ENCODE measurements at regions not wholly inside any gene's neighbourhood (a gene's known extent, or its start where the extent isn't known, plus 50 kb on each side); places are given as distances from the start of the nearest gene placed in this dataset.
"Not testable (repeated sequence)": the region's sequence is repeated elsewhere in the genome, so short reads cannot be mapped to it uniquely, and the experiment has no call there.

DNA sequence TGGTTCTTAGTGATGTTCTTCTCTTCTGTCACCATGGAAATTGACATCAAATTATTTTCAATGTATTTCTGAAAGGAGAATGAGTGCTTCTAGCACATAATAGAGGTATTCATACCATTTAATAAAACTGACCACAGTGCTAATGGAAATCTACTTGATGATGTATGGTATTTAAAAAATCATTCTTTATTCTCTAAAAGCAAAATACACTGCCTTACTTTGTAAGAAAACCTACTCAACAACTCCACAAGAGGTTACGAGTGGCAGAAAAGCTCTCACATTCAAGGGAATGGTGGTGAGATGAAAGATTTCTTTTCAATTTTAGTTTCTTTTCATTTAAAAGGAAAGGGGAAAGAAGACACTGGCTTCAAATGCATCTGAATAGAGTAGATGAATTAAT is 382.3 kb upstream of the CHST9 start:
- Mint-ChIP-seq H3K4me3 (no peak overlapping the region), H3K9me3 (peaks cover 17% of the 10 kb centered on the region), H3K27ac (no peak overlapping the region), H3K36me3 (no peaks in the 10 kb centered on the region), H3K27me3 (no peaks in the 10 kb centered on the region), H3K4me1 (ENCODE audit: low read depth in 2 of 2) (no peaks in the 10 kb centered on the region)
- ATAC-seq: no peak
- no peak for DNase-seq (ENCODE audit: low spot score)

DNA sequence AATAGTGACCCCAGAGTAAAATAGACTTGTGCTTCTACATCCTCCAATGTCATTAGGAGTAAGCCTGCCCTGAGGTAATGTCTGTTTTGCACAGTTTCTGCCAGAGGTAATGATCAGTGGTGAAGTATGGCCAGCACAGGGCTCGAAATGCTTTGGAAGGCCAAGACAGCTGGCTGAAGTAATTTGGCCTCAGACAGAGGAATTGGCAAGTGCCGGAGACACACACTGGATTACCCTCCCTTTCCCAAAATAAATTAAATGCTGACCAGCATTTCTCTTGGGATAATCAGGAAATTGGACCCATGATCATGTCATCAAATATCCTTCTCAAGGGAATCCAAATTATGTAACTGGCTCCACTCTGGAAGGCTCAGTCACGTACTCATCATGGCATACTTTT is 379.0 kb upstream of the CHST9 start:
- H3K4me1 Mint-ChIP-seq (ENCODE audit: low read depth in 2 of 2): no peaks in the 10 kb centered on the region
- no peak overlapping the region for H3K4me3 Mint-ChIP-seq
- ATAC-seq: no peak
- DNase-seq (ENCODE audit: low spot score): no peak
- peaks cover 18% of the 10 kb centered on the region for H3K9me3 Mint-ChIP-seq
- H3K27me3 Mint-ChIP-seq: no peaks in the 10 kb centered on the region
- H3K36me3 Mint-ChIP-seq: no peaks in the 10 kb centered on the region
- no peak overlapping the region for H3K27ac Mint-ChIP-seq

DNA sequence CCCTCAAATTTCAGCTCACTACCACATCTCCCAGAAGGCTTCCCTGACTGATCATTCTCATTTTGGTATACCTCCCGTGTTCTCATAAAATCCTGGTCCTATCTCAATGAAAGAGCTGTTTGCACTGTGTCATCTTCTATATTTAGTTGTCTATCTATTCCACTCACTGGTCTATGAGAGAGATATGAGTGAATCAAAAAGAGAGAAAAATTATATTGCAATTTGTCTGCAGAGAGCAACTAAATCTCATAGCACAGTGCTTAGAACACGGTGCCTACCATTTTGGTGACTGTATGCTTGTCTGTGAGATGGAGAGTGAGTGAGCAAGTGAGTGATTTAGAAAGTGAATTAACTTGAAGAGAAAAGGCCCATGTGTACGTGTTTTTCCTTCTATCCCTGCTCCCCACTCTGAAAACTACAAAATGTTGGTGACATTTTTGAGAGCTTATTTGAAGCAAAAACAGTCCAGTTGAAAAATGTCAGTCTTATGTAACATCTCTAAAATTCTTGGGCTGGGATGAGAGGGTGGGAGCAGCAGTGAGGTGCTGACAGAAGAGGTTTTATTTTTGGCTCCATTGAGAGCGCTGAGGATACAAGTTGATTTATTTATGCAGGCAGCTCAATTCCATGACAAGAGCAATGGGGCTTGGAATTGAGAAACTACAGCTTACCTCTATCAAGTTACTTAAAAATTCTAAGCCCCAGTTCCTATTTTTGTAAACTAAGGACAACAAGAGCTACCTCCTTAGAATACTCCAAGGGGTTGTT is 373.5 kb upstream of the CHST9 start:
- Mint-ChIP-seq H3K27me3 (no peaks in the 10 kb centered on the region), H3K27ac (no peak overlapping the region), H3K4me3 (no peak overlapping the region), H3K9me3 (peaks cover 30% of the 10 kb centered on the region), H3K36me3 (no peaks in the 10 kb centered on the region), H3K4me1 (ENCODE audit: low read depth in 2 of 2) (no peaks in the 10 kb centered on the region)
- ATAC-seq (no peak), DNase-seq (ENCODE audit: low spot score) (no peak)

DNA sequence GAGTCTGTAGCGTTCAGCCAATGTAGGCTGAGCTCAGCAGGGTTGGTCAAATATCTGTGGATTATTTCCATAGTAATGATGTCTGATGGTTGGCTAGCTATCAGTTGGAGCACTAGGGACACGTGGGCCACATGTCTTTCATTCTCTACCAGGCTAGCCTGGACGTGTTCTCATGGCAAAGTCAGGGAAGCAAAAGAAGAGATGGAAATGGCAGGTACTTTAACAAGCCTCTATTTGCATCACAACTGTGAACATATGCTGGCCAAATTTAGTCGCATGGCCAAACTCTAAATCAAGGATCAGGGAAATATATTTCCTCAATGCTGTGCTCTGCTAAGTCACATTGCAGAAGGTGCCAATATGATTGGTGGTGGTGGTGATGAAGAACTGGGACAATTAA is 371.6 kb upstream of the CHST9 start:
- H3K4me3 Mint-ChIP-seq: no peak overlapping the region
- H3K4me1 Mint-ChIP-seq (ENCODE audit: low read depth in 2 of 2): no peaks in the 10 kb centered on the region
- H3K9me3 Mint-ChIP-seq: peaks cover 25% of the 10 kb centered on the region
- no peaks in the 10 kb centered on the region for H3K27me3 Mint-ChIP-seq
- no peak for DNase-seq (ENCODE audit: low spot score)
- no peak for ATAC-seq
- H3K36me3 Mint-ChIP-seq: no peaks in the 10 kb centered on the region
- H3K27ac Mint-ChIP-seq: no peak overlapping the region

DNA sequence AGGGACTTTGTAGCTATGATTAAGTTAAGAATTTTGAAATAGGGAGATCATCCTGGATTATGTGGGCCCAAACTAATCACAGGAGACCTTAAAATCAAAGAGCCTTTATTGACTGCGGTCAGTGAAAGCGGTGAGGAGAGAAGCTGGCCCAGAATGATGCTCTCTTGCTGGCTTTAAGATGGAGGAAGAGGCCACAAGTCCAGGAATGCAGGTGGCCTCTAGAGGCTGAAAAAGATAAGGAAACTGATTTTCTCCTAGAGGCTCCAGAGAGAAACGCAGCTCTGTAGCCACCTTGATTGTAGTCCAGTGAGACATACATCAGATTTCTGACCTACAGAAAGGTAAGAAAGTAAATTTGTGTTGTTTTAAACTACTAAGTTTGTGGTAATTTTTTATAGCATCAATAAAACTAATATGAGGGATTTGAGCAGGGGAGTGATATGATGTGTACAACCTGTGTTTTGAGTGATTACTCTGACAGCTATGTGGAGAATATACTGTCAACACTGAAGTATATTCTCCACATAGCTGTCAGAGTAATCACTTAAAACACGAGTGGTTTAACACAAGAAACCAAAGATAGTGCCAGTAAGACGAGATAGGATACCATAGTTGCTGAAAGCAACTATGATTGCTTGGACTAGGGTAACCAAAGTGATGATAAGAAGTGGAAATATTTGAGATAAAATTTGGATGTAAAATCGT is 364.4 kb upstream of the CHST9 start:
- no peak overlapping the region for H3K27ac Mint-ChIP-seq
- H3K36me3 Mint-ChIP-seq: no peaks in the 10 kb centered on the region
- H3K4me3 Mint-ChIP-seq: no peak overlapping the region
- no peaks in the 10 kb centered on the region for H3K27me3 Mint-ChIP-seq
- DNase-seq (ENCODE audit: low spot score) (no peak), ATAC-seq (no peak)
- peaks cover 16% of the 10 kb centered on the region for H3K9me3 Mint-ChIP-seq
- no peaks in the 10 kb centered on the region for H3K4me1 Mint-ChIP-seq (ENCODE audit: low read depth in 2 of 2)

DNA sequence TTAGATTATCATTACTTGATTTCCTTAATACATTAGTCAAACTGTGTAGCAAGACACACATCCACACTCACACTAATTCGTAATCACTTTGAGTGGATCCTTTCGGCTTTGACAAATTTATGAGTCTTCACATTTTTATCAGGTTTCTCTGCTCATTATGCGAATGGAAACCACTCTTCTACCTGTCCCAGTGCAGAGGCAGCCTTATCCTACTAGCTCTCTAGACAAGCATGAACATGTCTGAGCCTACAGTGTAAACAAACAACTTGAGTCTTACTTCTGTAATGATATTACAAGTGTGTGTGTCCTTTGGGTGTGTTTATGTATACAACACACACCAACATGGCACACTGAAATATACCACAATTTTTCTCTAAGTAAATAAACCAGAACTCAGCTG is 361.9 kb upstream of the CHST9 start:
- peaks cover 13% of the 10 kb centered on the region for H3K9me3 Mint-ChIP-seq
- no peak for ATAC-seq
- no peaks in the 10 kb centered on the region for H3K4me1 Mint-ChIP-seq (ENCODE audit: low read depth in 2 of 2)
- no peaks in the 10 kb centered on the region for H3K27me3 Mint-ChIP-seq
- DNase-seq (ENCODE audit: low spot score): no peak
- no peak overlapping the region for H3K27ac Mint-ChIP-seq
- H3K4me3 Mint-ChIP-seq: no peak overlapping the region
- H3K36me3 Mint-ChIP-seq: no peaks in the 10 kb centered on the region

DNA sequence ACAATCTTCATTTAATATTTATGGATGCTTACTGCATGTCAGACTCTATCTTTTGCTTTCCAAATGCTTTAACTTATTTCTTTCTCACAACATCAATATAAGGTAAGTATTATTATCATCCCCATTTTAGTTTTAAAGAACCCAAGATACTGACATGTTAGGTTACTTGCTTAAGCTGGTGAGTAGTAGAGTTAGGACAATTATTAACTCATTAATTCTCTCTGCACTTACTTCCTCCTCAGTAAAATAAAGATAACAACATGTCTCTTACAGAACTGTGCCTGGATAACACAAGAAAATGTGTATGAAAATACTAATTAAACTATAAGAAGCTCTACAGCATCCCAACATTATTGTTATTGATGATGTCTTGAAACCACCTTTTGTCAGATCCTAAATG is 359.1 kb upstream of the CHST9 start:
- no peaks in the 10 kb centered on the region for H3K27me3 Mint-ChIP-seq

DNA sequence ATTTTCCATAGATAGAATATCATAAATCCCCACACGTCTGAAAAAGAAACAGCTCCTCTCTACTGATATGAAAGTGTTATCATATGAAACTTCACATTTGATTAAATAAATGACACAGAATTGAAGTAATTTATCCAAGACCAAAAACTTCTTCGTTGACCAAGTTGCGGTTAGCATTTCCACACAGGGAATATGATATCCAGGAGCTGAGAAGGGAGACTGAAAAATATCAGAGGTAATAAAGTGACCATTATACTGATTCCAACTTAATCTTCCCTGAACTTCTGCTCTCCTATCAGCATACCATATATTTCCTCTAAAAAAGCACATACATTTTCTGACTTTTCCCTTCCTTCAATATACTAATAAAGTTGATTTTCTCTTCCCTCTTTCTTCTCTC is 356.2 kb upstream of the CHST9 start:
- H3K4me1 Mint-ChIP-seq (ENCODE audit: low read depth in 2 of 2): no peaks in the 10 kb centered on the region
- no peak overlapping the region for H3K4me3 Mint-ChIP-seq
- H3K9me3 Mint-ChIP-seq: peaks cover 17% of the 10 kb centered on the region
- H3K27ac Mint-ChIP-seq: no peak overlapping the region
- H3K36me3 Mint-ChIP-seq: no peaks in the 10 kb centered on the region
- ATAC-seq (no peak), DNase-seq (ENCODE audit: low spot score) (no peak)
- no peaks in the 10 kb centered on the region for H3K27me3 Mint-ChIP-seq

More for the DNA sequence above, 359.1 kb upstream of the CHST9 start:
- no peak overlapping the region for H3K27ac Mint-ChIP-seq
- no peak overlapping the region for H3K4me3 Mint-ChIP-seq
- H3K36me3 Mint-ChIP-seq: no peaks in the 10 kb centered on the region
- DNase-seq (ENCODE audit: low spot score) (no peak), ATAC-seq (no peak)
- no peaks in the 10 kb centered on the region for H3K4me1 Mint-ChIP-seq (ENCODE audit: low read depth in 2 of 2)
- H3K9me3 Mint-ChIP-seq: peaks cover 12% of the 10 kb centered on the region

DNA sequence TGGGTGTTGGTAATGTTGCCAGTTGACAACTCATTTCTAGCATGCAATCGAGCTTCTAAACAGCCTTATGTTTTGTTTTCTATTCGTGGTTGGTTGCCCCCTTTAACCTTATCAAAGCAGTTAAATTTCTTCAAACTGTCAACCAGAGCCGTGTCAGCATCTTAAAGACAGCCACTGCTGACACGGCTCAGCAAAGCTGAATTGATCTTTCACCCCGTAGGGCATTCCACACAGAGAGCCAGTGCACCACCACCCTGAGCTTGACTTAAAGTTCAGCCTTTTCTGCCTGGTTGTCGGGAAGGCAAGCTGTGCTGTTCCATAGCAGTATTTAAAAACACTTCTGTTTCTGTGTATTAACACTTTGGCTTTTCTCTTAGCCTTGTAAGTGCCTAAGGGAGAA is 355.0 kb upstream of the CHST9 start:
- DNase-seq (ENCODE audit: low spot score): no peak
- H3K36me3 Mint-ChIP-seq: no peaks in the 10 kb centered on the region
- peaks cover 17% of the 10 kb centered on the region for H3K9me3 Mint-ChIP-seq
- ATAC-seq: no peak
- no peaks in the 10 kb centered on the region for H3K27me3 Mint-ChIP-seq
- no peak overlapping the region for H3K27ac Mint-ChIP-seq
- no peak overlapping the region for H3K4me3 Mint-ChIP-seq
- no peaks in the 10 kb centered on the region for H3K4me1 Mint-ChIP-seq (ENCODE audit: low read depth in 2 of 2)

DNA sequence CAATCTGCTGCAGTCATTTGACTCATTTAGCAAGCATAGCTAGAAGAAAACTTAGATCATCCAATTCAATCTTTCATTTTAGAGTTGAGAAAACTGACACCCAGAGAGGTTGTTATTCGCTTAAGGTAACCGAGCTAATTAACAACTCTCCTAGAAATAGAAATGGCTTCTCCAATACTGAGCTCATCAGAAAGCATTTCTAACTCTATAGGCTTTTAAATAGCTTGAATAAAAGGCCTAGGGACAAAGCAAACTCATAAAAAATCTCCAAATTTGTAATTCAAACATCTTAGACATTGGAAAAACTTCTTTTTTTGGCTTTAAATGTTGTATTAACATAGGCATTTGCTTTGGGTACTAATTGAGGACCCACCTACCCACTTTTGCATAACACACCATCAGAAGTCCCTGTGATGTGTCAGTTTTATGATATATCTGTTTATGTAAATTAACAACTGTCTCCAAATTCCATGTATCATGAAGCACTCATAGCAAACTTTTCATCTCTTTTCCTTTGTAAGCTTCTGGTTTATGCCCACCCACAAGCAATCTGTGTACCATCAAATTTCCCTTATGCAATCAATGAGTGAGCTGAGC is 343.9 kb upstream of the CHST9 start:
- no peak for ATAC-seq
- Mint-ChIP-seq H3K9me3 (peaks cover 3% of the 10 kb centered on the region), H3K27me3 (no peaks in the 10 kb centered on the region), H3K36me3 (no peaks in the 10 kb centered on the region), H3K4me1 (ENCODE audit: low read depth in 2 of 2) (no peaks in the 10 kb centered on the region), H3K4me3 (no peak overlapping the region), H3K27ac (no peak overlapping the region)
- no peak for DNase-seq (ENCODE audit: low spot score)

DNA sequence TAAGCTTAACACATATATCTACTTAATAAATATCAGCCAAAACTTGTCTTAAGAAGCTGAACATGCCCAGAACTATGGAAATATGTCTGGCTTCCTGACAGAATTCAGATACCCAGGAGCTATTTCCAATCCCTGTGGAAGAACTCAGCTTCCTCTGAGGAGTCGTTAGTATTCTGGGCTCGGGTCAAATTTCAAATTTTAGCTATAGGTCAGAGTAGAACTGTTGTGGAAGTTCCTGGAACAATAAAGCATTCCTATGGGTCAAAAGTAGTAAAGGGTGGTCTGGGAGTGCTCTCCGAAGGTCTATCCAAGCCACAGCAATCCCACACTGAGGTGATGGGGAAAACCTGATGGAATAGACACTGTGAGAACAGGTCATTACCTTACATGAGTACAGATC is 342.7 kb upstream of the CHST9 start:
- no peaks in the 10 kb centered on the region for H3K36me3 Mint-ChIP-seq
- ATAC-seq: no peak
- no peak overlapping the region for H3K27ac Mint-ChIP-seq
- no peak overlapping the region for H3K4me3 Mint-ChIP-seq
- peaks cover 3% of the 10 kb centered on the region for H3K9me3 Mint-ChIP-seq
- DNase-seq (ENCODE audit: low spot score): no peak
- no peaks in the 10 kb centered on the region for H3K27me3 Mint-ChIP-seq
- no peaks in the 10 kb centered on the region for H3K4me1 Mint-ChIP-seq (ENCODE audit: low read depth in 2 of 2)

DNA sequence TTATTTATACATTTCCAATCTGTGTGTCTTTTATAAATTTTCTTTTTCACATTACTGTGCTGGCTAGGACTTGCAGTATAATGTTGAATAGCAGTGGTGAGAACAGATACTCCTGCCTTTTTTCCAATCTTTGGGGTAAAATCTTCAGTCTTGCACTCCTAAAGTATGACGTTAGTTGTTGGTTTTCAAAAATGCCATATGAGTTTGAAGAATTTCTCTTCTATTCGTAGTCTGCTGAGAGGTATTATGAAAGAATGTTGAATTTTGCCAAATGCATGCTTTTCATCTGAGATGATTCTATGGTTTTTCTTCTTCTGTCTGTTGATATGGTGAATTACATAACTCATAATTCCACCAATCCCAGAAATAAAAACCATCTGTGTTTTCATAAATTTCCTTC is 335.3 kb upstream of the CHST9 start:
- no peak overlapping the region for H3K27ac Mint-ChIP-seq
- no peaks in the 10 kb centered on the region for H3K4me1 Mint-ChIP-seq (ENCODE audit: low read depth in 2 of 2)
- H3K9me3 Mint-ChIP-seq: peaks cover 5% of the 10 kb centered on the region
- no peaks in the 10 kb centered on the region for H3K27me3 Mint-ChIP-seq
- DNase-seq (ENCODE audit: low spot score) (no peak), ATAC-seq (no peak)
- H3K36me3 Mint-ChIP-seq: no peaks in the 10 kb centered on the region
- no peak overlapping the region for H3K4me3 Mint-ChIP-seq

DNA sequence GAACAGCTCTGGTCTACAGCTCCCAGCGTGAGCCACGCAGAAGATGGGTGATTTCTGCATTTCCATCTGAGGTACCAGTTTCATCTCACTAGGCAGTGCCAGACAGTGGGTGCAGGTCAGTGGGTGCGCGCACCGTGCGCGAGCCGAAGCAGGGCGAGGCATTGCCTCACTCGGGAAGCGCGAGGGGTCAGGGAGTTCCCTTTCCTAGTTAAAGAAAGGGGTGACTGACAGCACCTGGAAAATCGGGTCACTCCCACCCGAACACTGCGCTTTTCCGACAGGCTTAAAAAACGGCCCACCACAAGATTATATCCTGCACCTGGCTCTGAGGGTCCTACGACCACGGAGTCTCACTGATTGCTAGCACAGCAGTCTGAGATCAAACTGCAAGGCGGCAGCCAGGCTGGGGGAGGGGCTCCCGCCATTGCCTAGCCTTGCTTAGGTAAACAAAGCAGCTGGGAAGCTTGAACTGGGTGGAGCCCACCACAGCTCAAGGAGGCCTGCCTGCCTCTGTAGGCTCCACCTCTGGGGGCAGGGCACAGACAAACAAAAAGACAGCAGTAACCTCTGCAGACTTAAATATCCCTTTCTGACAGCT is 325.0 kb upstream of the CHST9 start:
- H3K4me3 Mint-ChIP-seq; DNase-seq (ENCODE audit: low spot score); ATAC-seq; H3K27ac Mint-ChIP-seq; H3K27me3 Mint-ChIP-seq; H3K4me1 Mint-ChIP-seq (ENCODE audit: low read depth in 2 of 2); H3K36me3 Mint-ChIP-seq: not testable (repeated sequence)
- H3K9me3 Mint-ChIP-seq: peaks cover 12% of the 10 kb centered on the region

DNA sequence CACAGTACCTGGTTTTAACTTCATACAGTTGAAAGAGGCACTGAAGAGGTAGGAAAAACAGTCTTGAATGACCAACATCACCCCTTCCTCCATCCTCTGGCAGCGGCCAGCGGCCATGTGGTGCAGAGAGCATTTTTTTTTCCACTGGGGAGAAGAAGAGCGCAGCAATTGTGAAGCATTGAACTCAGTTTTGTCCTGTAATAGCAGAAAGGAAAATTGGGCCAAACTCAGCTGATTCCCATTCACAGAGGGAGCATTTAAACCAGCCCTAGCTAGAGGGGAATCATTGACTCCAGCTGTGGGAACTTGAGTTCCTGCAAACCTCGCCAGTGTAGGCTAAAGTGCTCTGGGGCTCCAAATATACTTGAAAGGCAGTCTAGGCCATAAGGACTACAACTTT is 316.6 kb upstream of the CHST9 start:
- no peak for DNase-seq (ENCODE audit: low spot score)
- Mint-ChIP-seq H3K9me3 (peaks cover 14% of the 10 kb centered on the region), H3K4me1 (ENCODE audit: low read depth in 2 of 2) (no peaks in the 10 kb centered on the region), H3K4me3 (no peak overlapping the region), H3K36me3 (no peaks in the 10 kb centered on the region), H3K27ac (no peak overlapping the region), H3K27me3 (no peaks in the 10 kb centered on the region)
- no peak for ATAC-seq
